ENCODE measurements at regions not wholly inside any gene's neighbourhood (a gene's known extent, or its start where the extent isn't known, plus 50 kb on each side); places are given as distances from the start of the nearest gene placed in this dataset.

DNA sequence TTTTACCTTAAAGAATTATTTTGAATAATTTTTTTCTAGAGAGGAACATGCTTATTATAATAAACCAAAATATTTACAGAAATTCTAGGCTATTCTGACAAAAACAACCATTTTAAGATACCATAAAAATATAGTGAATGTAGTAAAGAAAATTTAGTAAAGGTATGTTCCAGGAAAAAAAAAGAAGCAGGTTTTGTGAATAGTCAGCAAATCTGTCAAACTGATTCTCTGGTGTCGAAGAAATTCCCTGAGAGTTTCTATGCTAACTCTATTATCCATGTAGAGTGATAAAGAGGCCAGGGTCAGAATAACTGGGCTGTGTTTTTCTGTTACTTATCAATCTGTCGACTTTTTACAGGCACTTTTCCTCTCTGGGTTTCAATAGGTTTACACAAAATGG, 459.2 kb downstream of the KIF4B start:
- H3K4me3 ChIP-seq, result no peak overlapping the region
- DNase-seq (ENCODE audit: low spot score), result no peak
- H3K27ac ChIP-seq, result no peak overlapping the region
- TF ChIP-seq, protein P1, sequence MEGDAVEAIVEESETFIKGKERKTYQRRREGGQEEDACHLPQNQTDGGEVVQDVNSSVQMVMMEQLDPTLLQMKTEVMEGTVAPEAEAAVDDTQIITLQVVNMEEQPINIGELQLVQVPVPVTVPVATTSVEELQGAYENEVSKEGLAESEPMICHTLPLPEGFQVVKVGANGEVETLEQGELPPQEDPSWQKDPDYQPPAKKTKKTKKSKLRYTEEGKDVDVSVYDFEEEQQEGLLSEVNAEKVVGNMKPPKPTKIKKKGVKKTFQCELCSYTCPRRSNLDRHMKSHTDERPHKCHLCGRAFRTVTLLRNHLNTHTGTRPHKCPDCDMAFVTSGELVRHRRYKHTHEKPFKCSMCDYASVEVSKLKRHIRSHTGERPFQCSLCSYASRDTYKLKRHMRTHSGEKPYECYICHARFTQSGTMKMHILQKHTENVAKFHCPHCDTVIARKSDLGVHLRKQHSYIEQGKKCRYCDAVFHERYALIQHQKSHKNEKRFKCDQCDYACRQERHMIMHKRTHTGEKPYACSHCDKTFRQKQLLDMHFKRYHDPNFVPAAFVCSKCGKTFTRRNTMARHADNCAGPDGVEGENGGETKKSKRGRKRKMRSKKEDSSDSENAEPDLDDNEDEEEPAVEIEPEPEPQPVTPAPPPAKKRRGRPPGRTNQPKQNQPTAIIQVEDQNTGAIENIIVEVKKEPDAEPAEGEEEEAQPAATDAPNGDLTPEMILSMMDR (IDR thresholded peaks at IDR 0.05), result no peak

DNA sequence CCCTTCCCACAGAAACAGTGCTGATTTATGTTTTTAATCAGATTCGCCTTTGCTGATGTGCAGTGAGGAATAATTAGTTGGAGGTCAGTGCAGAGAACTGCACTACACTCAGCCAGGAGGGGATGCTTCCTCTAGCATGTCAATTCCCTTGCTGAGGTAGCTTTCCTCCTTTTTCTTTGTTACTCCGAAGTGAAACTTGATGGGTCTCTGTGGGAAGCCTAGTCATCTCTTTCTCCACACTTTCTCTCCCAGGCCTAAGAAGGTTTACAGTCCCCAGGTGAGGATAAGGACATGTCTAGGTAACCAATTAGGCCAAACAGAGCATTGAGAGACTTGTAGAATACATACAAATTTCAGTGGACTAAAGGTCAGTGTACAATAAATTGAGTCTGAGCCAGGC, 461.8 kb downstream of the KIF4B start:
- Histone ChIP-seq H3K27ac (no peak overlapping the region), H3K4me3 (no peak overlapping the region)
- TF ChIP-seq, protein P1 (IDR thresholded peaks at IDR 0.05), result no peak
- DNase-seq (ENCODE audit: low spot score), result no peak

DNA sequence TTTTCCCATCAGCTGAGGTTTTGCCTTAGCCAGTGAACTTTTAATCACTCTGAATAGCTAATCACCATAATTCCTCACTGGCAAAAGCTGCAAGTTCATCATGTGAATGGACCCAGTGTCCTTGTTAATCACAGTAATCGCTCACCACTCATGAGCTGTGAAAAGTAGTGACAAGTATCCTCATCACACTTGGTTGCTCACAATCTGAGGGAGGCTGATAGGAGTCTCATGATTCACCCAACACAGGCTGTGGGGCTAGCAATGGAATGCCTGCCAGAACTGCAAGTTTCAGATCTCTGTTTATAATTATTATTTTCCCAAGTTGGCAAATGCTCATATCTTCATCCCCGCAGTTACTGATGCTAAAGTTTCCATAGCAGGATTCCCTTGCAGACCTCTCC, 467.2 kb downstream of the KIF4B start:
- no peak for DNase-seq (ENCODE audit: low spot score)
- TF ChIP-seq, protein P1 (IDR thresholded peaks at IDR 0.05), result no peak
- Histone ChIP-seq H3K27ac (no peak overlapping the region), H3K4me3 (no peak overlapping the region)

DNA sequence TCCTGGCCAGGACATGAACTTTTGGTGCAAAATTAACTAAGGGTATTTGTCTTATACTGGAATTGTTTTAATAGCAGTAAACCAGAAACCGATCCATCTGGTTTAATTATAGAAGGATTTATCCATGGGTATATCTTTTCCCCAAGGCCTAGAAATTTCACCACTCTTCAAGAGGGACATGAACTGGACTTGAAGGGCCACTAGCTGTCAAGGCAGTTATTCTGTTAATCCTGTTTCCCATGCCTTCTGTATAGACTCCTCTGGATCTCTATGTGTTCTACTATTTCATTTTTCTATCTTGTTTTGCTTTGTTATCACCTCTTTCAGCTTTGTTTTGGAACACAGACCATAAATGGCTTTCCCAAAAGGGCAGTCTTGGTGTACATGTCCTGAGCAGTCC, 467.6 kb downstream of the KIF4B start:
- Histone ChIP-seq H3K4me3 (no peak overlapping the region), H3K27ac (no peak overlapping the region)
- DNase-seq (ENCODE audit: low spot score), result no peak
- TF ChIP-seq, protein P1 (IDR thresholded peaks at IDR 0.05), result no peak

DNA sequence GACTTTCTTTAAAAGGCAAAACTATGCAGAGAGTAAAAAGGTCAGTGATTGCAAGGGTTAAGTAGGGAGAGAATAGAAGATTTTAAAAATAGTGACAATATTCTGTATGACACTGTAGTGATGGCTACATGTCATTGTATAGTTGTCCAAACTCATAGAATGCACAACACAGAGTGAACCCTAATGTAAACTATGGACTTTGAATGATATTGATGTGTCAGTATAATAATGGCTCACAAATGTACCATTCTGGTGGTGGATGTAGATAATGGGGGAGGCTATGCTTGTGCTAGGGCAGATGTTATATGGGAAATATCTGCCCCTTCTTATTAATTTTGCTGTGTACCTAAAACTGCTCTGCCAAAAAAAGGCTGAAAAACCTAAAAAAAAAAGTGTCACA, 468.9 kb downstream of the KIF4B start:
- DNase-seq (ENCODE audit: low spot score), result no peak
- Histone ChIP-seq H3K4me3 (no peak overlapping the region), H3K27ac (no peak overlapping the region)
- TF ChIP-seq, protein P1 (IDR thresholded peaks at IDR 0.05), result no peak

DNA sequence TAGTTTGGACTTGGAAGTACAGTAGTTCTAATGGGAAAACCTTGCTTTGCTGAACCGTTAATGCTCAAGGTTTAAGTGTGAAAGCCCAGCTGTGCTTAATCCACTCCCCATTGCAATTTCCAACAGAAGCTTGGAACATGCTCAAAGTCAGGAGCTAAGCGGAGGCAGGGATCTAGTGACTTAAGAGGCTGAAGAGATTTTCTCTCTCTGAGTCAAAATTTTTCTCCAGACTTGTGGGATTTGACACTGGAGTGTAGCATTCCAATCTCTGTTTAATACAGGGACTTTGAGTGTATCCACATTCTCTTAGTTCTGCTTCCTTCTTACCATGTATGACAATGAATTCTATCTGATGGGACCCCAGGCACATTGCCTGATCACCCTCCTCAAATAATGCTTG, 471.8 kb downstream of the KIF4B start:
- H3K4me3 ChIP-seq, result no peak overlapping the region
- no peak overlapping the region for H3K27ac ChIP-seq
- TF ChIP-seq, protein P1 (IDR thresholded peaks at IDR 0.05), result no peak
- no peak for DNase-seq (ENCODE audit: low spot score)

DNA sequence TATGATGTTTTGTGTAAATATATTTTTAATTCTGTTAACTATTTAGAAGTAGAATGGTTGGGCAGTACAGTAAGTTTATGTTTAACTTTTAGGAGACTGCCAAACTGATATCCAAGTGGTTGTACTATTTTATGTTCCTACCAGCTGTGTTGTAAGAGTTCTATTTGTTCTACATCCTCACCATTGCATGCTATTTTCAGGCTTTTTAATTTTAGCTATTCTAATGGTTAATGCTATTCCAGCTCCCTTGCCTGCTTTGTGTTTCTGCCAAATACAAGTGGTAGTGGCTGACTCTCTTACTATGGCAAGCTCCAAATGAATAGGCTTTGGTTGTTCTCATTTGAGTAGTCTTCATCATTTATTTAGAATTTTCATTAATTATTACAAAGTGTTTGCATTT, 476.4 kb downstream of the KIF4B start:
- no peak overlapping the region for H3K4me3 ChIP-seq
- DNase-seq (ENCODE audit: low spot score), result no peak
- no peak overlapping the region for H3K27ac ChIP-seq
- TF ChIP-seq, protein P1 (IDR thresholded peaks at IDR 0.05), result no peak
